ENCODE measurements at regions not wholly inside any gene's neighbourhood (a gene's known extent, or its start where the extent isn't known, plus 50 kb on each side); places are given as distances from the start of the nearest gene placed in this dataset.

- no peaks in the 10 kb centered on the region for H3K4me1 ChIP-seq
- TF ChIP-seq CTCF (IDR thresholded peaks at IDR 0.05), result no peak
- DNase-seq (ENCODE audit: low spot score in 2 of 2), result no peak
- no peak overlapping the region for H3K27ac ChIP-seq
- no peaks in the 10 kb centered on the region for H3K36me3 ChIP-seq
- H3K4me3 ChIP-seq, result no peak overlapping the region
- intact Hi-C loops (cut with DNase I), result no loop called here
- H3K27me3 ChIP-seq, result no peaks in the 10 kb centered on the region
- H3K9me3 ChIP-seq, result no peaks in the 10 kb centered on the region
These were observed 471.3 kb downstream of the LMO4 start for GRCh38 chr1:87800006-87800405.

DNA sequence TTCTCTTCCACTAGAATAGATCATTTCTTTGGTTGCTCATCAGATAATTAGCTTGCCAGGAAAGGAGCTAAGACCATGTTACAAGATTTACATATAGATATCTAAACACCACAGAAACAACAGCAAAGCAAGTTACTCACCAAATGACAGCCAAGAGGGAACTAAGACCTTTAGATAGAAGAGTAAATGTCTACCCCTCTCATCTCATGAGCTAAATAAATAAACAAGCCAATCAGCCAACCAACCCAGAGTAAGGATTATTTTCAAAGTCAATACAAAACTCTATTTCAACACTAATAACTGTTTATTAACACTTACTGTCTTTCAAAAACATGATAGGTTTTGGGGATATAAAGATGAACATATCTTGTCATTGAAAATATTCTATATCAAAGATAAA is 474.7 kb downstream of the LMO4 start:
- intact Hi-C loops (cut with DNase I), result no loop called here
- no peak for DNase-seq (ENCODE audit: low spot score in 2 of 2)
- Histone ChIP-seq H3K27ac (no peak overlapping the region), H3K9me3 (no peaks in the 10 kb centered on the region), H3K27me3 (no peaks in the 10 kb centered on the region), H3K4me3 (no peak overlapping the region), H3K4me1 (no peaks in the 10 kb centered on the region), H3K36me3 (no peaks in the 10 kb centered on the region)
- TF ChIP-seq CTCF (IDR thresholded peaks at IDR 0.05), result no peak

GRCh38 chr1:87804128-87804527 is 475.4 kb downstream of the LMO4 start:
- DNase-seq (ENCODE audit: low spot score in 2 of 2), result no peak
- no peaks in the 10 kb centered on the region for H3K36me3 ChIP-seq
- no peak for TF ChIP-seq CTCF (IDR thresholded peaks at IDR 0.05)
- no peak overlapping the region for H3K27ac ChIP-seq
- intact Hi-C loops (cut with DNase I), result no loop called here
- no peak overlapping the region for H3K4me3 ChIP-seq
- no peaks in the 10 kb centered on the region for H3K9me3 ChIP-seq
- H3K4me1 ChIP-seq, result no peaks in the 10 kb centered on the region
- no peaks in the 10 kb centered on the region for H3K27me3 ChIP-seq

DNA sequence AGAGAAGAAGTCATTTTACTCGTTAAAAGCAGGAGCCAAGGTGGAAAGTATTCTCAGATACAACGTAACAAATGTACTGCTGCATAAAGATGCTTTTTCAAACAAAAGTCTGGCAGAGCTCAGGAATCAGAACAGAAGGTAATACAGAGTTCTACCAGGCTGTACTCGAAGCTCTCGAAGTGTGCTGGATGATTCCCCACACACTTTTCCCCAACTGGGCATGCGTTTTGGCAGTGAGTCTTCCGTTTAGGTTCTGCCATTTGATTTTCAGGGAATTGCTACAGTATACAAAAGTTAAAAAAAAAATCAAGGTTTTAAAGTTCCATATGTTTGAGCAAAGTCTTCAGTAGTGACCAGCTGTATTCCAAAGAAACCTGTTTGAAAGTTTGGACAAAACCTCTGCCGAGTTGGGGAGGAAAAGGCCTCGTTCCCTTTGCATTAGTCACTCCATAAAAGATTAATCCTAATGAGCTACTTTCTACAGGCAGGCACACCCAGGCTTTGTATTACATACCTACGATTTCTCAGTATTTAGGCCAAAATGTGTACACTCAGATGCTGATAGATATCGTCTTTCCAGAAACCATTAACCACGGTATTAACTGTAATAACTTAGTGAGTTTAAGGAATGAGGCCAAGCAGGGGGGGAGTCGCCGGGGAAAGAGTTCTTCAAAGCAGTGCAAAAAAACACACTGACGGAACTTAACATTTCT is 477.1 kb downstream of the LMO4 start:
- DNase-seq (ENCODE audit: low spot score in 2 of 2), result no peak
- Histone ChIP-seq H3K4me1 (no peaks in the 10 kb centered on the region), H3K27me3 (no peaks in the 10 kb centered on the region), H3K4me3 (peak overlapping the region; percentile 20 to 39), H3K36me3 (no peaks in the 10 kb centered on the region), H3K27ac (peak overlapping the region in 1 of 2 donors; percentile 19), H3K9me3 (no peaks in the 10 kb centered on the region)
- intact Hi-C loops (cut with DNase I), result loop anchor here (5.0 kb wide), 1 partner anchor 479 kb away; the partner anchor contains the start of gene LMO4
- no peak for TF ChIP-seq CTCF (IDR thresholded peaks at IDR 0.05)

DNA sequence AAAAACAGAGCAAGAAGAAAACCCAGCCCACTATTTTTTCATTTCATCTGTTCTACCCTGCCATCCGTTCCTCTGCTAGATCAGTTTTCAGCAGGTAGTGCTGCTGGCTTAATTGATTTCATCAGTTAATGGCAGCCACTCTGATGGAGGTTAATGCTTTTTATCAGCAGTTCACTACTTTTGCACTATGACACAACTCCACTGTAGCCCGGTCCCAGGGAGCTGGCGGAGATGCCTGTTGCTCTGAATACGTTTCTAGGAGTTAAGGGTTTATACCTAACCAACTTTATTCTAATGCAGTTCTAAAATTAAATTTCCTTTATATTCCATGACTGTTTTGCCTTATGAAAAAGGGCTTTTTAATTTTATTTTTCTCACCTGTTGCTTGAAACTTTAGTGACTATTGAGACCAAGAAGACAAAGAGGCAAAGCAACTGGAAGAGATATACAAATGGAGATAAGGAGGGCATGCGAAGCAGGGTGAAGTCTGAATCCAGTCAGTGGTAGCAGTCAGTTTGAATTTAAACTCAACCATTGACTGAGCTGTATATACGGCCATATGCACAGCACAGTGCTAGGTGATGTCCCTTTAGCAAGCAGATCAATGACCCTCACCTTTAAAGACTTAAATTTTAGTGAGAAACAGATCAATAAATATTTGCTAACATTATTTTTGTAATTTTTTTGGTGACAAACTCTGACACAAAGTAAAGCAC is 477.9 kb downstream of the LMO4 start:
- peak overlapping the region in 1 of 2 donors; percentile 19 for H3K27ac ChIP-seq
- H3K4me3 ChIP-seq, result peak overlapping the region; percentile 20 to 39
- intact Hi-C loops (cut with DNase I), result loop anchor here (5.0 kb wide), 1 partner anchor 479 kb away; the partner anchor contains the start of gene LMO4

More for the DNA sequence above, 477.9 kb downstream of the LMO4 start:
- H3K9me3 ChIP-seq, result no peaks in the 10 kb centered on the region
- no peaks in the 10 kb centered on the region for H3K36me3 ChIP-seq
- DNase-seq (ENCODE audit: low spot score in 2 of 2), result no peak
- H3K4me1 ChIP-seq, result no peaks in the 10 kb centered on the region
- no peaks in the 10 kb centered on the region for H3K27me3 ChIP-seq
- TF ChIP-seq CTCF (IDR thresholded peaks at IDR 0.05), result no peak

Data from ascending aorta (tissue), 2 donors.